Cardiac muscle cell (in vitro differentiated cells and primary cell): ENCODE measurements at regions not wholly inside any gene's neighbourhood (a gene's known extent, or its start where the extent isn't known, plus 50 kb on each side); places are given as distances from the start of the nearest gene placed in this dataset.

Experiments
- DNase-seq, 2 donors: peaks; one replicate each; pipeline versions ENCODE4 v3.0.0 to v3.0.0-alpha.2; 2010 to 2017; ENCODE audit warnings: low read depth in 1 of 2, low spot score in 1 of 2
- H3K27ac ChIP-seq: fragments of 200-600 bp; sonication (generic); 2 replicates; pipeline ENCODE4 v1.5.1; 2016
- H3K27me3 ChIP-seq: fragments of 200-600 bp; sonication (generic); 2 replicates; pipeline ENCODE4 v1.6.0; 2016; ENCODE audit warnings: control low read depth
- H3K36me3 ChIP-seq: fragments of 200-600 bp; sonication (generic); 2 replicates; pipeline ENCODE4 v1.5.1; 2016; ENCODE audit warnings: control low read depth
- H3K4me1 ChIP-seq: fragments of 200-600 bp; sonication (generic); 2 replicates; pipeline ENCODE4 v1.8.1; 2017; ENCODE audit warnings: low read depth, mild to moderate bottlenecking, mixed run types
- H3K4me3 ChIP-seq: fragments of 200-600 bp; sonication (generic); 2 replicates; pipeline ENCODE4 v1.5.1; 2016; ENCODE audit warnings: mild to moderate bottlenecking
- H3K9me3 ChIP-seq: fragments of 200-600 bp; sonication (generic); 2 replicates; pipeline ENCODE4 v1.5.1; 2017; ENCODE audit warnings: low read depth, mild to moderate bottlenecking, control low read depth
- TF ChIP-seq, protein P1 (sequence below): IDR thresholded peaks from 2 replicates; pipeline ENCODE4 v1.5.1; 2012; ENCODE audit warnings: low read depth, mild to moderate bottlenecking, low read length

DNA sequence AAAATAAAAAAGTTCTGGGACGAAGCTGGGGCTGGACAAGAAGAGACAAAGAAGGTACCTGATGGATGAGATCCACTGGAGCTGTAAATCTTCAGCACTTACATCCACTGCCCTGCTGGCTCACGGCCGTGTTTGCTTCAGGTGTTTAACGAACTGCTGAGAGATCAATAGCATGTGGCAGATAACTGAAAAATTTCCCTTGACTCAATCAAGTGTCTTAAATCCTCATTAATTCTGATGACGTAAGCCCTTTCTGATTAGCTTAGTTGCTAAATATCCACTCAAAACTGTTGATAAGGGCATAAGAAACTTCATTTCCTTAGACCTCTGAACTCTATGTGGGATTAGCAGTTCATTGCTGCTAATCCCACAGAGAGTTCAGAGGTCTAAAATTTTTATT lies 354.2 kb upstream of the HS3ST1 start:
- TF ChIP-seq, protein P1, sequence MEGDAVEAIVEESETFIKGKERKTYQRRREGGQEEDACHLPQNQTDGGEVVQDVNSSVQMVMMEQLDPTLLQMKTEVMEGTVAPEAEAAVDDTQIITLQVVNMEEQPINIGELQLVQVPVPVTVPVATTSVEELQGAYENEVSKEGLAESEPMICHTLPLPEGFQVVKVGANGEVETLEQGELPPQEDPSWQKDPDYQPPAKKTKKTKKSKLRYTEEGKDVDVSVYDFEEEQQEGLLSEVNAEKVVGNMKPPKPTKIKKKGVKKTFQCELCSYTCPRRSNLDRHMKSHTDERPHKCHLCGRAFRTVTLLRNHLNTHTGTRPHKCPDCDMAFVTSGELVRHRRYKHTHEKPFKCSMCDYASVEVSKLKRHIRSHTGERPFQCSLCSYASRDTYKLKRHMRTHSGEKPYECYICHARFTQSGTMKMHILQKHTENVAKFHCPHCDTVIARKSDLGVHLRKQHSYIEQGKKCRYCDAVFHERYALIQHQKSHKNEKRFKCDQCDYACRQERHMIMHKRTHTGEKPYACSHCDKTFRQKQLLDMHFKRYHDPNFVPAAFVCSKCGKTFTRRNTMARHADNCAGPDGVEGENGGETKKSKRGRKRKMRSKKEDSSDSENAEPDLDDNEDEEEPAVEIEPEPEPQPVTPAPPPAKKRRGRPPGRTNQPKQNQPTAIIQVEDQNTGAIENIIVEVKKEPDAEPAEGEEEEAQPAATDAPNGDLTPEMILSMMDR = no peak
- Histone ChIP-seq H3K36me3 (no peaks in the 10 kb centered on the region), H3K27ac (no peak overlapping the region)

DNA sequence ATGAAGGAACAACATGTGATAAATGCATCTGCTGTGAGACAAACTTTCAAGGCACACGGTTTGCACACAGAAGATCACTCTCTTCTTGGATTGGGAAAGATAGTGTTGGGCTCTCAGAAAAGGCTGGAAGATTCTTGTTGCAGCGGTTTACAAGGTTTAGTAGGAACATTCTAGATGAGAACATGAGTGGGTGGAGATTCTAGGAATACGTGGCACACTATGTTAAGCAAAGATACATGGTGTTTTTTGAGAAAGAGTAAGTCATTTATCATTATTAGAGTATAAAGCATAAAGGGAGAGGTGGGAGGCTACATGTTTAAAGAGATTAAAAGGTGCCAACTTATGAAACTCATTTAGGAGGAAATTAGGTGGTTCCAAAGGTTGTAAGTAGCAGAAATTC lies 348.8 kb upstream of the HS3ST1 start:
- H3K27me3 ChIP-seq = no peaks in the 10 kb centered on the region
- H3K36me3 ChIP-seq = no peaks in the 10 kb centered on the region
- no peak overlapping the region for H3K27ac ChIP-seq
- H3K9me3 ChIP-seq = no peaks in the 10 kb centered on the region
- no peak for DNase-seq
- no peaks in the 10 kb centered on the region for H3K4me1 ChIP-seq
- TF ChIP-seq, protein P1 = no peak
- H3K4me3 ChIP-seq = no peak overlapping the region

More for the DNA sequence above, 354.2 kb upstream of the HS3ST1 start:
- H3K4me1 ChIP-seq = no peaks in the 10 kb centered on the region
- no peaks in the 10 kb centered on the region for H3K27me3 ChIP-seq
- no peak for DNase-seq
- H3K9me3 ChIP-seq = no peaks in the 10 kb centered on the region
- H3K4me3 ChIP-seq = no peak overlapping the region

DNA sequence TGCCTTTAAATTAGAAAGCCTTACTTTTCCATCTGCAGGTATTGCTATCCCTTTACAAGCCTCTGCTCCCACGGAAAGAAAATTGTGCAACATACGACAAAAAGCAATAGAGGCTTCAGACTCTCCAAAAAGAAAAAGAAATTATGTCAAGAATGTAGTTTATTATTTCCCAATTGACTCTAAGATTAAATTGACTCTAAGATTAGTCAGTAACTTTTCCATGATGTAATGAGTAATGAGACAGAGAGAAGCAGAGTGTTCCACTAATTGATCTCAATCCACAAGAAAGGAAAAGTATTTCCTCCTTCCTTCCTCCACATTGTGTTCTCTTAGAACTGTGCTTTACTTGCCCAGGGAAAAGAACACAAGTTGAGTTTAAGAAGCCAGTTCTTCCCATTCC lies 345.7 kb upstream of the HS3ST1 start:
- Histone ChIP-seq H3K4me3 (no peak overlapping the region), H3K27ac (no peak overlapping the region), H3K9me3 (no peaks in the 10 kb centered on the region), H3K36me3 (no peaks in the 10 kb centered on the region), H3K4me1 (no peaks in the 10 kb centered on the region), H3K27me3 (no peaks in the 10 kb centered on the region)
- DNase-seq = peak in 1 of 2 donors; percentile 82
- TF ChIP-seq, protein P1 = no peak

DNA sequence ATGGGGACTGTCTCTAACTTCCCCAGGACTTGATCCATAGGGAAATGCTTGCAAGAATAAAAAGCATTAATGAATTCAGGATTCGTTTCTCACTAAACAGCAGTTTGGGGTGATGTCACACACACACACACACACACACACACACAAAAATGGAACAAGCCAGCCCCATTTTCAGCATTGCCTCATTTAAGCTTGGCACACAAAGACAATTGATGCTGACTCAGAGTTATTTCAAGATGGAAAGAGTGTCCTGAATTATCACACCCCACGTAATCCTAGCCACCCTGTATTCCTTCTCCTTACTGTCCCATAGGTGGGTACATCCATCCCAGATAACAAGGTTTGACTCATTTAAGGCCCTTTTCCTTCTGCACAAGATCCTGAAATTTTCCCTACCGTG lies 345.1 kb upstream of the HS3ST1 start:
- H3K4me3 ChIP-seq = no peak overlapping the region
- no peaks in the 10 kb centered on the region for H3K4me1 ChIP-seq
- H3K36me3 ChIP-seq = no peaks in the 10 kb centered on the region
- no peaks in the 10 kb centered on the region for H3K27me3 ChIP-seq
- no peaks in the 10 kb centered on the region for H3K9me3 ChIP-seq
- TF ChIP-seq, protein P1 = no peak
- no peak overlapping the region for H3K27ac ChIP-seq
- peak in 1 of 2 donors; percentile 71 for DNase-seq

DNA sequence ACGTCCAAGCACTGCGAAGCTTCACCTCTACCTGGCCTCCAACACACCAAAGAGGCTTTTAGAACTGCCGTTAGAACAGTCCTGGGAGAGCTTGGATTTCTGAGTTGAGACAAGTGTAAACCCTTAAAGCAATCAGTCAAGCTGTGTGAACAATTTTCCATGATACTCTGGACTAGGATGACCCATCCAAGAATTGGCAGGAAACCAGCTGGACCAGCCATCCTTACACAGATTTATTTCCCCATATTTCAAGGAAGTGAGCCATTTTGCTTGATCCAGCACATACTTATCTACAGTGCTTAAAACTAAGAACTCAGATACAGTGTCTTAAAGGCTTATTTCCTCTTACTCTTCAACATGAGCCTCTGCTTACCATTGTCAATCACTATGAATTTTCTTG lies 340.7 kb upstream of the HS3ST1 start:
- Histone ChIP-seq H3K27me3 (no peaks in the 10 kb centered on the region), H3K27ac (no peak overlapping the region), H3K4me3 (no peak overlapping the region), H3K36me3 (no peaks in the 10 kb centered on the region), H3K9me3 (no peaks in the 10 kb centered on the region), H3K4me1 (no peaks in the 10 kb centered on the region)
- TF ChIP-seq, protein P1 = no peak
- DNase-seq = peak; percentile 13 to 89
